HCT116 (cell line): ENCODE measurements at regions not wholly inside any gene's neighbourhood (a gene's known extent, or its start where the extent isn't known, plus 50 kb on each side); places are given as distances from the start of the nearest gene placed in this dataset.

Source experiments
- ATAC-seq: fragments of 200-7000 bp; cut with Tn5 transposase; 2 replicates; pipeline ENCODE4 v1.9.1; 2020; ENCODE audit warnings: mild to moderate bottlenecking, moderate library complexity
- BruUV-seq: library from RNA; stranded (reverse); fragments of 400-500 nt; replicated peaks from 2 replicates; lab custom pipeline; 2021; lab: Mats Ljungman, UMichigan
- CTCF ChIA-PET: fragments of 300-600 bp; sonication (Branson Sonifier 250); formaldehyde crosslinking; loops from one replicate; lab custom pipeline; 2021; ENCODE audit warnings: antibody characterized with exemption; lab: Charles Lee
- POLR2A ChIA-PET: fragments of 300-600, 350-600 bp; sonication (Branson Sonifier 250); formaldehyde crosslinking; loops from one replicate; lab custom pipeline; 2021; ENCODE audit warnings: antibody characterized with exemption; lab: Charles Lee
- RAD21 ChIA-PET, 2 experiments: fragments of 300-600 bp; sonication (Branson Sonifier 250); formaldehyde crosslinking; loops; one replicate each; lab custom pipeline; 2023; ENCODE audit warnings: low total read pairs in 2 of 2; ENCODE audit not compliant: uncharacterized antibody in 2 of 2, unreplicated experiment in 2 of 2, low non-redundant PET in 1 of 2; lab: Charles Lee
- DNase-seq: peaks from one replicate; pipeline ENCODE4 v3.0.0-alpha.2; 2010; ENCODE audit warnings: low read depth, low spot score
- H2AFZ ChIP-seq: fragments of 200-600 bp; shearing (Covaris generic), sonication (generic); 2 replicates; pipeline ENCODE4 v1.6.1; 2017; ENCODE audit warnings: low read depth, mixed run types, mixed read lengths, antibody characterized with exemption, low read length; ENCODE audit not compliant: poor library complexity, severe bottlenecking
- H3K27ac ChIP-seq: 2 replicates; pipeline ENCODE4 v1.5.1; 2012; ENCODE audit warnings: low read depth, low read length
- H3K27me3 ChIP-seq: fragments of 200-600 bp; sonication (generic); 2 replicates; pipeline ENCODE4 v1.6.1; 2016; ENCODE audit warnings: mixed run types, low read length, mixed read lengths; ENCODE audit not compliant: insufficient read depth
- H3K36me3 ChIP-seq, 2 experiments: fragments of 200-500 bp in 1 of 2; fragments of 200-600 bp in 1 of 2; sonication (Bioruptor generic) in 1 of 2; sonication (generic) in 1 of 2; 2 replicates each; pipeline versions ENCODE4 v1.5.1 to v1.6.1; 2014 to 2016; ENCODE audit warnings: low read length in 2 of 2, inconsistent platforms in 1 of 2, mixed read lengths in 1 of 2, mixed run types in 1 of 2; ENCODE audit not compliant: insufficient read depth in 2 of 2, control insufficient read depth in 1 of 2
- H3K4me1 ChIP-seq, 2 experiments: fragments of 200-600 bp in 1 of 2; sonication (generic) in 1 of 2; 2 replicates each; pipeline versions ENCODE4 v1.5.1 to v1.6.1; 2012 to 2017; ENCODE audit warnings: low read length in 2 of 2, inconsistent platforms in 1 of 2, mild to moderate bottlenecking in 1 of 2, mixed read lengths in 1 of 2, mixed run types in 1 of 2, moderate library complexity in 1 of 2; ENCODE audit not compliant: insufficient read depth in 2 of 2, control insufficient read depth in 1 of 2
- H3K4me2 ChIP-seq: fragments of 200-600 bp; sonication (generic); 2 replicates; pipeline ENCODE4 v1.6.1; 2017; ENCODE audit warnings: mixed run types, low read length, mixed read lengths
- H3K4me3 ChIP-seq, 2 experiments: fragments of 200-600 bp in 1 of 2; sonication (generic) in 1 of 2; replicated peaks in 1 of 2; 2 replicates each; pipeline ENCODE4 v1.5.1; 2011 to 2016; ENCODE audit warnings: low read length in 2 of 2, control low read depth in 1 of 2, low read depth in 1 of 2, mild to moderate bottlenecking in 1 of 2, mixed read lengths in 1 of 2, mixed run types in 1 of 2
- H3K79me2 ChIP-seq: fragments of 200-600 bp; sonication (generic); 2 replicates; pipeline ENCODE4 v1.6.1; 2017; ENCODE audit warnings: mild to moderate bottlenecking, mixed run types, low read length, moderate library complexity, mixed read lengths; ENCODE audit not compliant: insufficient read depth
- H3K9ac ChIP-seq: fragments of 200-600 bp; sonication (generic); 2 replicates; pipeline ENCODE4 v1.6.1; 2016; ENCODE audit warnings: low read length, mixed read lengths
- H3K9me2 ChIP-seq: fragments of 200-600 bp; sonication (generic), shearing (Covaris generic); 2 replicates; pipeline ENCODE4 v1.6.1; 2017; ENCODE audit warnings: mixed run types, mild to moderate bottlenecking, moderate library complexity; ENCODE audit not compliant: insufficient read depth
- H3K9me3 ChIP-seq, 2 experiments: fragments of 200-500 bp in 1 of 2; fragments of 200-600 bp in 1 of 2; sonication (Bioruptor generic) in 1 of 2; sonication (generic) in 1 of 2; 2 replicates each; pipeline ENCODE4 v1.6.1; 2014 to 2017; ENCODE audit warnings: low read length in 2 of 2, mixed read lengths in 2 of 2, inconsistent platforms in 1 of 2, low read depth in 1 of 2, mild to moderate bottlenecking in 1 of 2, mixed run types in 1 of 2, moderate library complexity in 1 of 2; ENCODE audit not compliant: control insufficient read depth in 1 of 2, insufficient read depth in 1 of 2
- H4K20me1 ChIP-seq: fragments of 200-600 bp; sonication (generic), shearing (Covaris generic); 2 replicates; pipeline ENCODE4 v1.6.1; 2017; ENCODE audit warnings: mixed run types, mild to moderate bottlenecking, moderate library complexity; ENCODE audit not compliant: insufficient read depth
- CBX3 ChIP-seq: IDR thresholded peaks from 2 replicates; pipeline ENCODE4 v1.6.1; 2012; ENCODE audit warnings: low read depth
- CEBPB ChIP-seq: IDR thresholded peaks from 2 replicates; pipeline ENCODE4 v1.6.1; 2012; ENCODE audit warnings: low read depth
- FOSL1 ChIP-seq: IDR thresholded peaks from 2 replicates; pipeline ENCODE4 v1.6.1; 2012; ENCODE audit warnings: low read depth
- JUND ChIP-seq: IDR thresholded peaks from 2 replicates; pipeline ENCODE4 v1.6.1; 2012
- POLR2A ChIP-seq: IDR thresholded peaks from 2 replicates; pipeline ENCODE4 v1.7.0; 2011; ENCODE audit warnings: borderline replicate concordance; ENCODE audit not compliant: insufficient read depth, insufficient read length; ENCODE audit errors: extremely low read depth
- SRF ChIP-seq: IDR thresholded peaks from 2 replicates; pipeline ENCODE4 v1.6.1; 2012; ENCODE audit warnings: low read depth
- YY1 ChIP-seq: IDR thresholded peaks from 2 replicates; pipeline ENCODE4 v1.6.1; 2011; ENCODE audit warnings: low read length, low read depth, moderate library complexity, mild to moderate bottlenecking; ENCODE audit not compliant: insufficient replicate concordance; ENCODE audit errors: extremely low read depth
- ZNF274 ChIP-seq: fragments of 200-500 bp; sonication (Bioruptor generic); IDR thresholded peaks from 2 replicates; pipeline ENCODE4 v1.6.1; 2014; ENCODE audit warnings: mild to moderate bottlenecking, low read depth, low read length, inconsistent platforms
- intact Hi-C: fragments of 100-400 bp; cut with micrococcal nuclease; formaldehyde crosslinking; loops from 2 replicates; pipeline ENCODE4 v1.10.0; 2022
- TF ChIP-seq, protein P1 (sequence below): IDR thresholded peaks from 2 replicates; pipeline ENCODE4 v1.6.1; 2012

DNA sequence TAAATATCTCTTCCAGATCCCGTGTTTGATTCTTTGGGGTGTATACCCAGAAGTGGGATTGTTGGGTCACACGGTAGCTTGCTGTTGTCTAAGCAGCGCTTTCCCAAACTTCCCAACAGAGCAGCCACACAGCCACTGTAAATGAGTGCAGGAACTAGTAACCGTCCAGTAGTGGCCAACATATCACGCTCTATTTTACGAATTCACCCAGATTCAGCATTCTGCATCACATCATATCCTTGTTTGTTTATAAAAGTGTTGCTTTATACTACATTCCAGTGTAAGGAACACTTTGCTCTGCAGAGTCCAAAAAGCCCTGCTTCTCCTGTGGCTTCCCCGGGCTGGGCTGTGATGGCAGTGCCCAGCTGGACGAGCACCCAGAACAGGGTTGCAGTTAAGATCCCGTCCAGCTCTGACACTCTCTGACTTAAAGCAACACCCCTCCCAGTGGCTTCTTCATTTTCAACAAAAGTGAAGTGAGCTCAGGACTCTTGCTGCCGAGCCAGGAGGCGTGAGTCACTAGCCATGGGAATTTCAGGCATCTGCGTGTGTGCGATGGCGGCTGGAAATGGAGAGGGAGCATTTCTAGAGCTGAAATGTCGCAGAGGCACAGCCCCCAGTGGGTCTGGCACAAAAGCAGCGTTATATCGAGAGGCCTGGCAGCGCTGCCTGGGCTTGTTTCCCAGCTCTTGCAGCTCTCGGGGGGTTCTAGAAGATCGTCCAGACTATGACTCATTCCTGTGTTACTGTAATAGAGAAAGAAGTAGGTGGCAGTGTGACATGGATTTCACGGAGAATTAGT lies 216.3 kb upstream of the ECI2 start:
- Histone ChIP-seq H3K79me2 (no peaks in the 10 kb centered on the region), H2AFZ (peak overlapping the region; percentile 87), H3K27me3 (no peaks in the 10 kb centered on the region), H3K9me3 (no peaks in the 10 kb centered on the region), H3K9me2 (no peaks in the 10 kb centered on the region), H3K4me3 (peak overlapping the region; percentile 30 to 61), H3K36me3 (no peaks in the 10 kb centered on the region), H3K27ac (peak overlapping the region; percentile 26; the same call in 1 of the 2 replicates), H3K4me2 (peak overlapping the region; percentile 91), H3K9ac (peak overlapping the region; percentile 53), H3K4me1 (peaks cover 15 to 48% of the 10 kb centered on the region in 2 experiments; a peak in 3 of 4 replicates), H4K20me1 (no peaks in the 10 kb centered on the region)
- intact Hi-C loops = no loop called here
- DNase-seq (peak; percentile 36), ATAC-seq (peak; percentile 71)
- ChIA-PET RAD21 (interaction anchor here in 1 of 2 experiments (0.8 kb wide), 1 partner anchor 16 kb away, joined by 3 read pairs; no protein-coding TSS in a partner anchor), CTCF (no interaction called here), POLR2A (no interaction called here)
- no TSS peak for BruUV-seq
- no peak for TF ChIP-seq SRF
- TF ChIP-seq JUND = peak; percentile 73
- peak; percentile 84 for TF ChIP-seq FOSL1
- no peak for TF ChIP-seq ZNF274
- peak; percentile 34 for TF ChIP-seq YY1
- TF ChIP-seq POLR2A = no peak
- 0 out of 2 replicates have a peak, but pooled peaks have one; percentile 30 for TF ChIP-seq CEBPB
- TF ChIP-seq, protein P1, sequence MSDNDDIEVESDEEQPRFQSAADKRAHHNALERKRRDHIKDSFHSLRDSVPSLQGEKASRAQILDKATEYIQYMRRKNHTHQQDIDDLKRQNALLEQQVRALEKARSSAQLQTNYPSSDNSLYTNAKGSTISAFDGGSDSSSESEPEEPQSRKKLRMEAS = peak; percentile 39; the same call in 1 of the 2 replicates
- peak; percentile 79; the same call in 1 of the 2 replicates for TF ChIP-seq CBX3
